Lung (tissue), 11 donors: ENCODE measurements at regions not wholly inside any gene's neighbourhood (a gene's known extent, or its start where the extent isn't known, plus 50 kb on each side); places are given as distances from the start of the nearest gene placed in this dataset.

Experiments used
- ATAC-seq: fragments of 200-7000 bp; cut with Tn5 transposase; one replicate; pipeline ENCODE4 v1.9.1; 2020; ENCODE audit warnings: moderate number of reproducible peaks; ENCODE audit not compliant: insufficient read depth, low FRiP score
- DNase-seq, 3 donors: peaks; one replicate each; pipeline ENCODE4 v3.0.0-alpha.2; 2013 to 2017
- H3K27ac ChIP-seq, 2 donors: one replicate each; pipeline ENCODE4 v1.5.1; 2013; ENCODE audit warnings: mild to moderate bottlenecking in 2 of 2, moderate library complexity in 2 of 2, control low read depth in 1 of 2, inconsistent platforms in 1 of 2, low read depth in 1 of 2, low read length in 1 of 2
- H3K27me3 ChIP-seq, 3 donors: one replicate each; pipeline ENCODE4 v1.5.1; 2013; ENCODE audit warnings: low read length in 2 of 3; ENCODE audit not compliant: control insufficient read depth in 3 of 3, insufficient read depth in 3 of 3
- H3K36me3 ChIP-seq, 4 donors: one replicate each; pipeline ENCODE4 v1.5.1; 2013; ENCODE audit warnings: low read length in 4 of 4, mild to moderate bottlenecking in 1 of 4, moderate library complexity in 1 of 4; ENCODE audit not compliant: control insufficient read depth in 4 of 4, insufficient read depth in 4 of 4
- H3K4me1 ChIP-seq, 5 donors: one replicate each; pipeline ENCODE4 v1.5.1; 2013; ENCODE audit warnings: low read length in 5 of 5, mild to moderate bottlenecking in 2 of 5, moderate library complexity in 1 of 5; ENCODE audit not compliant: control insufficient read depth in 5 of 5, insufficient read depth in 5 of 5
- H3K4me3 ChIP-seq: one replicate; pipeline ENCODE4 v1.5.1; 2013; ENCODE audit warnings: mild to moderate bottlenecking, control low read depth, moderate library complexity
- H3K9ac ChIP-seq, 2 donors: one replicate each; pipeline ENCODE4 v1.5.1; 2013; ENCODE audit warnings: low read length in 2 of 2, control low read depth in 1 of 2; ENCODE audit not compliant: insufficient read depth in 1 of 2
- H3K9me3 ChIP-seq, 4 donors: one replicate each; pipeline ENCODE4 v1.5.1; 2013; ENCODE audit warnings: low read length in 3 of 4, mild to moderate bottlenecking in 1 of 4, moderate library complexity in 1 of 4; ENCODE audit not compliant: control insufficient read depth in 4 of 4, insufficient read depth in 3 of 4
- WGBS, 2 donors: extraction: QIAGEN DNeasy Blood & Tissue Kit; methylation state at CpG; one replicate each; pipeline ENCODE4 v1.1.7; 2013; 5-methylcytosine and 5-hydroxymethylcytosine counted together
- TF ChIP-seq, protein P1 (sequence below): IDR thresholded peaks from 2 replicates; pipeline ENCODE4 v1.5.1; 2012; ENCODE audit warnings: mild to moderate bottlenecking; ENCODE audit errors: control extremely low read depth, extremely low read depth
- donor health status: control.
- donor health status: control.
- donor health status: Bipolar disorder and iron deficiency.
- donor health status: healthy.
- donor health status: DM: yes; HTN: yes; CAD: no.

DNA sequence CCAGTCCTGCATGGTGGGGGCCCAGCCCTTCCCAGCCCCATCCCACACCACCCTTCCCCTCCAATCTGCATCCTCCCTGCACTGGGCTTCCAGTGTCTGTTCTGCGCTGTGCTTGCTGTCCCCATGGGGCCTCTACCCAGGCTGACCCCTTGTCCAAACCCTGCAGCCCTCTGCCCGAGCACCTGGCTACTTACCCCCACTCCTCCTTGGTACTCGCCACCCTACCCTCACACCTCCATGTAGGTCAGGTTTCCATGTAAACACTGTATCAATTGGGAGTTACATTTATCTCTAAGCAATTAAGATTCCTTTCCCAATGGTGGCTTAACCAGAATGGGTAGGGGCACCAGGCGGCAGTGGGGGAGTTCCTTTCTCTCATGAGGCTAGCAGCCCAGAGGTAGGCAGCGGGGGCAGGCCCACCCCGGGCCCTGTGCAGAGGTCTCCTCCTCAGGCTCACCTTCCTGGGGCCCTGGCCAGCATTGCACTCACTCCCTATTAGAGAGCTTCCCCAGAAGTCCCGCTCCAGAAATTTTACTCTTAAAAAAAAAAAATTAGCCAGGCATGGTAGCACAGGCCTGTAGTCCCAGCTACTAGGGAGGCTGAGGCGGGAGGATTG lies 76.6 kb upstream of the CCND2 start:
- ATAC-seq (no peak), DNase-seq (no peak)
- Histone ChIP-seq H3K4me1 (no peaks in the 10 kb centered on the region), H3K27me3 (peaks cover 0 to 22% (median 6%) of the 10 kb centered on the region in 3 donors), H3K9ac (no peak overlapping the region), H3K27ac (no peak overlapping the region), H3K4me3 (no peak overlapping the region), H3K9me3 (no peaks in the 10 kb centered on the region), H3K36me3 (no peaks in the 10 kb centered on the region)
- TF ChIP-seq, protein P1, sequence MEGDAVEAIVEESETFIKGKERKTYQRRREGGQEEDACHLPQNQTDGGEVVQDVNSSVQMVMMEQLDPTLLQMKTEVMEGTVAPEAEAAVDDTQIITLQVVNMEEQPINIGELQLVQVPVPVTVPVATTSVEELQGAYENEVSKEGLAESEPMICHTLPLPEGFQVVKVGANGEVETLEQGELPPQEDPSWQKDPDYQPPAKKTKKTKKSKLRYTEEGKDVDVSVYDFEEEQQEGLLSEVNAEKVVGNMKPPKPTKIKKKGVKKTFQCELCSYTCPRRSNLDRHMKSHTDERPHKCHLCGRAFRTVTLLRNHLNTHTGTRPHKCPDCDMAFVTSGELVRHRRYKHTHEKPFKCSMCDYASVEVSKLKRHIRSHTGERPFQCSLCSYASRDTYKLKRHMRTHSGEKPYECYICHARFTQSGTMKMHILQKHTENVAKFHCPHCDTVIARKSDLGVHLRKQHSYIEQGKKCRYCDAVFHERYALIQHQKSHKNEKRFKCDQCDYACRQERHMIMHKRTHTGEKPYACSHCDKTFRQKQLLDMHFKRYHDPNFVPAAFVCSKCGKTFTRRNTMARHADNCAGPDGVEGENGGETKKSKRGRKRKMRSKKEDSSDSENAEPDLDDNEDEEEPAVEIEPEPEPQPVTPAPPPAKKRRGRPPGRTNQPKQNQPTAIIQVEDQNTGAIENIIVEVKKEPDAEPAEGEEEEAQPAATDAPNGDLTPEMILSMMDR, result no peak
- WGBS, 2 donors, result 93 to 96% methylated on average over 8 of the region's 8 CpGs

- no peak overlapping the region for H3K4me3 ChIP-seq
- TF ChIP-seq, protein P1, result no peak
- H3K9ac ChIP-seq, result no peak overlapping the region
- H3K36me3 ChIP-seq, result no peaks in the 10 kb centered on the region
- H3K9me3 ChIP-seq, result no peaks in the 10 kb centered on the region
- DNase-seq (no peak), ATAC-seq (no peak)
- 91 to 93% methylated on average over 10 of the region's 10 CpGs for WGBS, 2 donors
- H3K27me3 ChIP-seq, result peaks cover 0 to 14% (median 6%) of the 10 kb centered on the region in 3 donors
- no peaks in the 10 kb centered on the region for H3K4me1 ChIP-seq
- no peak overlapping the region for H3K27ac ChIP-seq
These were observed 78.9 kb upstream of the CCND2 start for GRCh38 chr12:4194668-4195067.

- H3K4me1 ChIP-seq, result no peaks in the 10 kb centered on the region
- 45 to 67% methylated on average over 8 of the region's 8 CpGs for WGBS, 2 donors
- no peak for ATAC-seq
- H3K27ac ChIP-seq, result no peak overlapping the region
- H3K9me3 ChIP-seq, result no peaks in the 10 kb centered on the region
- no peak for DNase-seq
- TF ChIP-seq, protein P1, result no peak
- H3K9ac ChIP-seq, result no peak overlapping the region
- peaks cover 0 to 13% (median 6%) of the 10 kb centered on the region in 3 donors for H3K27me3 ChIP-seq
- H3K4me3 ChIP-seq, result no peak overlapping the region
- H3K36me3 ChIP-seq, result no peaks in the 10 kb centered on the region
These were observed 79.7 kb upstream of the CCND2 start for GRCh38 chr12:4193821-4194220.

GRCh38 chr12:4191642-4192041 lies 81.9 kb upstream of the CCND2 start:
- Histone ChIP-seq H3K4me3 (no peak overlapping the region), H3K4me1 (no peaks in the 10 kb centered on the region), H3K9me3 (no peaks in the 10 kb centered on the region), H3K36me3 (no peaks in the 10 kb centered on the region), H3K9ac (no peak overlapping the region), H3K27me3 (peaks cover 0 to 12% (median 4%) of the 10 kb centered on the region in 3 donors), H3K27ac (no peak overlapping the region)
- WGBS, 2 donors, result 90 to 95% methylated on average over 2 of the region's 2 CpGs
- ATAC-seq, result no peak
- DNase-seq, result no peak
- TF ChIP-seq, protein P1, result no peak
